CD4-positive, alpha-beta T cell treated with Interleukin-15 for 4 hours (primary cell): ENCODE measurements at regions not wholly inside any gene's neighbourhood (a gene's known extent, or its start where the extent isn't known, plus 50 kb on each side); places are given as distances from the start of the nearest gene placed in this dataset.

ENCODE experiments used
- DNase-seq: peaks from one replicate; pipeline ENCODE4 v3.0.0-alpha.2; 2020; ENCODE audit warnings: low spot score

DNA sequence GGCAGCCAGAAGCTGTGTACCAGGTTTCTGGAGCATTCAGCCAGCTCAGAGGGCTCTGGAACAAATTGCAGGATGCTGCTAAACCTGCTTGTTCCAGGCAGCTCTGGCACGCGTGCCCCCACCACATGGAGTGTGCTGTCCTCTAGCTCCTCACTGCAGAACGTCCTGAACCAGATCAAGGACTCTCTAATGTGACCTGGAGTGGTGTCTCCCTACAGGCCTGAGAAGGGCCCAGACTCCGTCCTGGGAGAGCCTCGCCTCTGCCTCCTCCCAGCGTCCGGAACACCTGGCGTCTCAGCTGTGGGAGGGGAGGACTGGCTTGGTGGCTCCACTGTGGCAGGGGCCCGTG is 115.6 kb upstream of the GPC1 start:
- no peak for DNase-seq

DNA sequence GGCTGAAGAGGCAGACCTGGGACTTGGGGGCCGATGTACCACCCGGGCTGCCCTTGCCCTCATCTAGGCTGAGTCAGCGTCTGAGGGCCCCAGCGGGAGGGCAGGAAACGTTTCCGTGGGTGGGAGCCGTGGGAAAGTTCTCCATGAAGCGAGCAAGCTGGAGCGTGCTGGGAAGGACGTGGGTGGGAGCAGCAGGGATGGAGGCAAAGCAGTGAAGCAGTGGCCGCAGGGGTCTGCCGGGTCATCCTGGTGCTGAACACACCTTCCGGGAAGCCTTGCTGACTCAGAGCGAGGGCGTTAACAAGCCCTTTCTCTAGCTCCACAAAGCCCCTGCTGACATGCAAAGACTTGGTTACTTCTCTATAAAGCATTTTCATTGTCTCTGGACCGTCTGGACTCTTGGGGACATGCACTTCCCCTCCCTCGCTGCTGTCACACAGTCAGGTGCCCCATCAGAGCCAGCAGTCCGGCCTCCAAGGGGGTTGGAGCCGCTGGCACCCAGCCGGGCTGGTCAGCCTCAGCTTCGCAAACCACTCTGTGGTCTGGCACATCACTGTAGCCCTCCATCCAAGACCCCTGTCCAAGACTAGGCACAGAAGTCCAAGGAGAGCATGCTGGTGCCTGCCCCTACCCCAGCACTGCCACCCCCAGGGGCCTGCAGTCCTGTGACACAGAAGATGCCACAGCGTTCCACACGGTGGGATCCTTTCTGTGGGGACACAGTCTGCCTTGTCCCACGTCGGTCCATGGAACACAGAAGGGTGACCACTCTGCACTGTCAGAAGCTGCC is 115.1 kb upstream of the GPC1 start:
- DNase-seq: no peak

DNA sequence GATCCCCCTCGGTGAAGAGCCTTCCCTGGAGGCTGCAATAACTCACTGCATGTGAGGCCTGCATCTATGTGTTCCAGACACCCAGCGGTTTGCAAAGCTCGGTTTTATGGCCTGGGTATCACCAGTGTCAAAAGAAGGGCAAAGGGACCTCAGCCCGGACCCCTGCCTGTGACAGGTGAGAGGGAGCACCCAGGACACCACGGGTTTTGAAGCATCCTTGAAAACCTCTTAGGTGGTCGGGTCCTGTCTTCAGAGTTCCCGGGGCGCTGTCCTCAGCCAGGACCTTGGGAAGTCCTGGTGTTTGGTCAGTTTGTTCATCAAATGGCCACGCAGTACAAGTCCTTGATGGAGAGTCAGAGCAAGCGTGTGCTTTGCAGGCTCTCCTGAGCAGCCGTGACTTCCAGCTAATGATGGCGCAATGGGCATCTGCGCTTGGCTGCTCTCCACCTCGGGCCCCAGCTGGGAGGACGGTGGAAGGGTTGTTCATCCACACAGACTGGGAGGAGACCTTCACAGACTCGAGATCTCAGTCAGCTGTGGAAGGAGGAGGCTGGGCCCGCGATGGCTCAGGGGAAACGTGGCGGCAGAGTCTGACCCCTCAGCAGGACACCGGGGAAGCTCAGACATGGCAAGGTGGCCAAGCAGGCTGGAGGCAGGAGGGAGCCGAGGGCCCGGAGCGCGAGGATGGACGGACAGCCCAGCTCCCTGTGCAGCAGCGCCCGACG is 113.1 kb upstream of the GPC1 start:
- DNase-seq: no peak

DNA sequence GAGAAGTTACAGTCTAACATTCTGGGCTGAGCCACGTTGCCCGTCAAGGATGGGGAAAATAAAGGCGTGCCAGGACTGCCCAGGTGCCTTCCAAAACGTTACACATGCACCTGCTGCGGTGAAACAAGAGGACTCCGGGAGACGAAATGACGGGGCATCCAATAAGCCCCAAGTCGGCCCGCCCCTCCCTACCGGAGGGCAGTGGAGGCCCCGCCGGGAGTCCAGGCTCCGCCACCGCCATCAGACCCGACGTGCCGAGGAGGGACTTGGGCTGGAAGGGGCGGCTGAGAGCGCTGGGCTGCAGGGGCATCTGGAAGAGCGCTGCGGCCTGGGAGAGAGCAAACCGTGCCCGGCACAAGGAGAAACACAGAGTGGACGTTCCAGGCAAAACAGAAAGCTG is 112.5 kb upstream of the GPC1 start:
- DNase-seq: no peak

DNA sequence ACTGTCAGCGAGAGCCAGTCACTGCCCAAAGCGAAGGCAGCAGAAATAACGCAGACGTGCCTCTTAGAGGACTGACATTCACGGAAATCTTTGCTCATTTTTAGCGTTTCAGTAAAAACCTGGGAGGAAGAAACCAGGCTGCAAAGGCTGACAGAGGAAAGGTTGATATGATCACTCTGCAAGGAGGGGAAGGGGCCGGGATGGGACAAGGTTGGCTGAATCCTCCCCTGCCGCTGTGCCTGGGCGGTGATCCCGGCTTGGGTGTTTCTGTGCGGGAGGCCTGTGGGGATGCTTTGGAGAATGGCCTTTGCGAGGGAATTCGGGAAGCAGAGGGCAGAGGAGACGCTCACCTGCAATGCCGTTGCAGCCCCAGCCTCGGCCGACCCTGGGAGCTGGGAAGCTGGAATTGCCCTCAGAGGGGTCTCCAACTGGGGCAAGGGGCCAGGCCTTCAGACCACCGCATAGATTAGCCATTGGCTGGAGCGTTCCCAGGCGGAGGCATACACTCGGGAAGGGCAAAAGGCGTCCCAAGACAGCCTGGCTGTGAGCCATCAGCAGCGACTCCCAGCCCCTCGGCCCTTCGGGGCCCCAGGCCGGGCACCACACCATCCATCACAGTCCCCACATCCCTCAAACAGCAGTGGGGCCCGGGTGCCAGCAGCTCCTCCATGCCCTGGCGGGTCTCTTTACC is 111.7 kb upstream of the GPC1 start:
- no peak for DNase-seq

DNA sequence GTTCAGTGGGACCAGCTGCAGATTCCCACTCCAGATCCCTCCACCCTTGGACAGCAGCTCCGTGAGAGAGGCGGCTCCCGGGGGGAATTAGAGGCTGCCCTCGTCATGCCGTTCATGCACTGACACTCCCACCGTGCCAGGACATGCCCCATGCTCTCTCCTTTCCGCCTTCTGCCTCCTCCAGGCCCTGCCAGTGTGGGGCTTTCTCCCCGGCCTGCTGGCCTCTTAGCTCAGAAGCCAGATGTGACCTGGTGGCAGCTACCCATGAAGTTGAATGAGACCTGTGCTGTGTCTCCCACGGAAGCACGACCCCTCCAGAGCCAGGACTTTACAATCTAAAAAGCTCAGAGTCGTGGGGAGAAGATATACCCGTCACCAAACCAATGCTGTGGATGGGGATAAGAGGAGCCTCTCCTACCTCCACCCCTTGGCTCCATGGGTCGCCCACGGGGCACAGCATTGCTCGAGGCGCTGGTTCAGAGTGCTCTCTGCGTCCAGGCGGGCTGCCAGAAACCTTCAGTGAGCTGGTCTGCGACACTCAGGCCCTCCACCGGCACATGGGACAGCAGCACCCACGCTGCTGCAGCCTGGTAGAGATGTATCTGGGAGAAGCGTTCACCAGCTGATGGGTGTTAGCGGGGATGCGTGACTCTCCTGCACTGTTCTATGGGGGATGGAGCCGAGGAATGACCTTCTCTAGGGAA is 111.0 kb upstream of the GPC1 start:
- DNase-seq: no peak

DNA sequence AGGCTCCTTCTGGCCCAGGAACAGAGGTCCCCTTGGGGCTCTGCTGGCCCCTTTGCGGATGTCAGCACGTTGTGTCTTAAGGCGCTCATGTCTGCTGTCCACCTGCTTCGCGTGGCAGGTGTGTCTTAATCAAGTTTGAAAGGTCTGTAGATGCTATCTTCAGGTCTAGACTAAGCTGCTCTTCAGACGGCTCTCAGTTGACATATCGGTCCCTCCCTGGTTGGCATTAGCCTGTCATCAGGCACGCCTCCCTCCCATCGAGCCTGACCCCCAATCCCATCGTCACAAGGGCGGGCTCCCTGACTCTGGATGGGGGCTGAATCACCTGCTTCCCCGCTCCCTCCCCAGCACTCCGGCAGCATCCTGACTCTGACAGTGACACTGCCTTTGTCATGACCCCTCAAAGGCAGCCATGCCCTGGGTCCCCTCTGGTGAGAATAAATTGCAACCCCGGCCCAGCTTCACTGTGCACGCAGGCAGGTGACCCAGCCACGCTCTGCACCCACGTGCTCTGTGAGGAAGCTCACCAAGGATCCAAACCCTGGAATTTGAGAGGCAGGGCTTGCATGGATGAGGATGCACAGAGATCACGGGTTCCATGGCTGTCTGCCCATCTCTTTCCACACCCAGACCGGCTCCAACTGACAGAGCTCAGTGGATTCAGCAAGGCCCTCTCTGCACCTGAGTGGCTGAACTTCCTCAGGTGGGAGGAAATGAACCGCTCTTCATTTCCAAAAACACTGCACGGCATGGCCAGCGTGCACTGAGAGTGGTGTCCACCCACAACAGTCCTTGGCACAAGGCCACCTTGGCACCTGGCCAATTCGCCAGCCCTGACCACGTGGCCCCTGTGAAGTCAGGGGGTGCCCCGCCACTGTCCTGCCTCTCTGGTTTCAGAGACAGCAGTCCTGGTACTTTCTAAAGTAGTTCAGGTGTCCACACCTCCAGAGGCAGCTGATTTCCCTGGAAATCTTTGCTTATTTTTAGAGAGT is 110.2 kb upstream of the GPC1 start:
- no peak for DNase-seq

DNA sequence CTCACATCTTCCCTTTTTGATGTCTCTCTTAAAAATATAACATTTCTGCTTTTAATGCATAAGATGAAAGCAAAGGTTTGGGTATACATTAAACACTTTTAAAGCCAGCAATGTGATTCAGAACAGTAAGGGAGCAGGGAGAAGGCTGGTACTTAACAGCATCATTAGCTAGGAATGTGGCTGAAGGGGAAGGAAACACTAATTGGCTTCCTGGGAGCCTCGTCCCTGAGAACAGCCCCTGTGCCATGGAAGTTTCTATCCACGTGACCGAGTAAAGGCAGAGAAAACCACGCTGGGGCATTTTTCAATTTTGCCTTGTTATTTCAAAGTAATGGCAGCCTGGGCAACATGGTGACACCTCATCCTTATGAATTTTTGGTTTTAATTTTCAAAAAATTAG is 109.2 kb upstream of the GPC1 start:
- DNase-seq: no peak

DNA sequence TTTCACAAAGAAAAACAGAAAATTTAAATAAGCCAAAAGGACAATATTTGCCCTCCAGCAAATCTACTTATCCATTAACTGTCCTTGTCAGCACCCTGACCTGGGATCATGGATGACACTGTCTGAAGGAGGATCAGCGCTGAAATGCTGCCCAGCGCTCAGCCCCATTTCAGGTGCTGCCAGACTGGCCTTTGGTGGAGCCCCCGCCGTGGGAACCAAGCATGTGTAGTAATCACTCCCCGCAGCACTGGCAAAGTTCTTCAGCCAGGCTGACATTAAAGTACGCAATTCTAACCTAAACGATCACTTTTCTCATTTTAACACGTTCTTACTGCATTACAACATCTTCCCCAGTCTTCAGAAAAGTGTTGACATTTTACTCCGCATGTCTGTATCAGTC is 108.6 kb upstream of the GPC1 start:
- no peak for DNase-seq

DNA sequence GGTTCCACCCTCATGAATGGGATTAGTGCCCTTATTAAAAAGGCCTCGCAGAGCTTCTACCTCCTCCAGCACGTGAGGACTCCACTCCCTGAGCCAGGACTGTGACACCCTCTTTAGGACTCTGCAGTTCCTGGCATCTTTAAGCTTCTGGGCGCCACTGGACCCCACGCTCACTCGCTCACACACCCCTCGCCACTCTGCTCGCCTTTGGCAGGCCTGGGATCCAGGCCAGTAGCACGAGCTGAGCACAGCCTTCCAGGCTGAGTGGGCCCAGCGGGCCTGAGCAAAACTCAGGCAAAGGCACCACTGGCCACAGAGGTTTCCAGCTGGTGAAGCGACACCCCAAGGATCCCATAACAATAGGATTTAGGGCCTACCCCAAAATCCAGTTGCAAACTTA is 107.9 kb upstream of the GPC1 start:
- DNase-seq: no peak

DNA sequence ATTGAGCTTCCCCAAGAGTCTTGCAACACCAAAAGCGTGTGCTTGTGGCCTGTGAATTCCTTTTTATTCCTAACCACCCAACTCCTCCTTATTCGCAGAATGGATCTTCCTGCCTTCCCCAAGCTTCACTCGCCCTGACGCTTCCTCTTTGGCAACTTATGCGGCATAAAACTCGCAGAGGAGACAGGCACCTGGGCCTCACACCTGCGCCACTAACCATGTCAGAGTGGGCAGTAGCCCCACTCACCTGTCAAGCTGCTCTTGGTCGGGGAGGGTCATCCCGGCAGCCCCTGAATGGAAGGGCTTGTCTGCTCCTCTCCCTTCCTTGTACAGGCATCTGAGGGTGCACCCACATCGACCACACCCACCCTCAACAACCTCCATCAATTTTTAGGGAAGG is 106.9 kb upstream of the GPC1 start:
- no peak for DNase-seq

DNA sequence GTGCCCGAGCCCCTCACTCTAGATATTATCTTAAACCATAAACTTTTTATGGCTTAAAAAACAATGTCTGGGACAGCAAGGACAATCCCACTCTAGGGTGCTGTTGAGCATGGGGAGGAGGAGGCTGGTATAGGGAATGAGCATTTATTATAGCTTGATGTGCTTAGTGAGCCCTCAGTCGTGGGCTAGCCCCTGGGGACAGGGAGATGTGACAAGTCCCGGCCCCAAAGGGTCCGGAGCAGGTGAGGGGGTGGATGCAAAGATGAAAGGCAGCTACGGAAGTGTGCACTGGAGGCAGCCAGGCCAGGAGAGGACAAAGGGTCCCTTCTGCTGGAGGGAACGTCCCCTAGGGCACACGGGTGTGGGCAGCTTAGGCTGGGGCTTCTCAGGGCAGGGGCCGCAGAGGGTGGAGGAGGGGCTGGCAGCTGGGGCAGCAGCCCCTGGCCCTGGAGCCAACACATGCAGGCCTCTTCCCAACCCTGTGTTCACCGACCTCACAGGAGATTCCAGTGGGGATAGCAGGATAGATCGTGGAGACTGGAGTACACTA is 106.3 kb upstream of the GPC1 start:
- DNase-seq: no peak

DNA sequence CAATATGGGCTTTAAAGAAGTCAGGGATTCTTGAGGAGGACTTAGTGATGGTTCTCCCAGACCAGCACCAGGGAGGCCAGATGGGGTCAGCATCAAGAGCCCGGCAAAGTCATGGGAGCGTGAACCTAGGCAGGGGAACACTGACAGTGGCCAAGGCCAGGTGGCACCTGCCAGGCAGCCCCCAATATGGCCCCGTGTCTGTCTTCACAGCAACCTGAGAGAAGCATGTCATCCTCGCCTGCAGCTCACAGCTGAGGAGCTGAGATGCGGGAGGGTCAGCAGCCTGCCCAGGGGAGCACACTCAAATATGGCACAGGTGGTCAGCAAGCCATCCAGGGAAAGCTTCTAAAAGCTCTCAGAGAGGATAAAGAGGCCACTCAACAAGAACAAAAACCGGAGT is 105.7 kb upstream of the GPC1 start:
- no peak for DNase-seq

DNA sequence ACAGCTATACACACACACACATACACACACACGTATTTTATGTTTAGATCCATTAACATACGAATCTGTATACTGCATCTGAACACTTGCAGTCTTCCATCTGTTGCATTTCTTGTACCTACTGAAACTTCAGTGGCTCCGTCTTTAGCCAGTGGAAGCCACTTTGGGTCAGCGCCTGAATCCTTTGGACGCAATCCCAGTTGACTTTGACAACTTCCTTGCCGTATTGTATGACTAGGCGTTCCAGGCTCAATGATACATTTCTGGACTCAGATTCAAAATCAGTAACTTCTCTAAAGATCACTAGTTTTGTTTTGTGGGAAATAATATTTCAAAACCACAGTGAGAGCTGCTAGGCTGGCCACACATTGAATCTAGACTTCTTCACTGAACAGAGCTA is 101.5 kb upstream of the GPC1 start:
- no peak for DNase-seq

DNA sequence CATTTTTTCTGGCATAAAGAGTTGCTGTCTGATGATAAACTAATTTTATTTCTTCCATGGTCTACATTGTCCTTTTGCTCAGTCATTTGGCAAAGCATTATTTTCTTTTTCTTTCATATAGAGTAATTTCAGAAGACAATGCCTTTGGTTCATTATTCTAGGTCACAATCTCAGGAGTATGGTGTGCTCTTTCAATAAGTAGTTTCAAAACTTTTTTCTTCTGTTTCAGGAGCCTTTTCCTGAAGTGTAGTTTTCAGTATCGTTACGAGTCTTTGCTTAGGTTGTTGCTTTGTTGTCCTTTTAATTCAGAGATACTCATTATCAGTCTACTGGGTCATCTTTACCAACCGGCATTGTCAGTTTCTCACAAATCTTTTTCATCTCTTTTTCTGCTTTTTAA is 100.4 kb upstream of the GPC1 start:
- DNase-seq: no peak

DNA sequence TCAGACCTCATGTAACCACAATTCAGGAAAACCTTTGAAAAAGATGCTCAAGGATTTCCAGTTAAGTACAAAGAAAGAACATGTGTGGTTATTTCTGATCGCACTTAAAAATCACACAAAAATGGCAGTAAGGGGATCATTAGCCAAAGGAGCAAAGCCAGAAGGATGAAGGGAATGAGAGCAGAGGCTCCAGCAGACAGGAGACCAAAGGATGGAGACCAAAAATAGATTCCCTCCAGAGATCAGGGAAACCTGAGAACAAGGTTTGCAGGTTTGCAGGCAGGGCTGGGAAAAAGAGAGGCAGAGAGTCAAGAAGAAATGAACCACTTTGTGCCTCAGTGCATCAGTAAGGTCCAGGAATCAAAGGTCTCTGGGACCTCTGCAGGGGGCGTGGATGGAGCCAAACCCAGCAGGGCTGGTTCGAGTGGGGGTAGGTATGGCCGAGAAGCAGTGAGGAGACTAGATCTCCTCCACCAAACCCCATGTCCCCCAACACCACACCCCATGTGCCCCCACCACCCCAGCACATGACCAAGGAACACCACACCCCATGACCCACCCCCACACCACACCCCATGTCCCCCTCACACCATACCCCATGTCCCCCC is 98.5 kb upstream of the GPC1 start:
- no peak for DNase-seq

DNA sequence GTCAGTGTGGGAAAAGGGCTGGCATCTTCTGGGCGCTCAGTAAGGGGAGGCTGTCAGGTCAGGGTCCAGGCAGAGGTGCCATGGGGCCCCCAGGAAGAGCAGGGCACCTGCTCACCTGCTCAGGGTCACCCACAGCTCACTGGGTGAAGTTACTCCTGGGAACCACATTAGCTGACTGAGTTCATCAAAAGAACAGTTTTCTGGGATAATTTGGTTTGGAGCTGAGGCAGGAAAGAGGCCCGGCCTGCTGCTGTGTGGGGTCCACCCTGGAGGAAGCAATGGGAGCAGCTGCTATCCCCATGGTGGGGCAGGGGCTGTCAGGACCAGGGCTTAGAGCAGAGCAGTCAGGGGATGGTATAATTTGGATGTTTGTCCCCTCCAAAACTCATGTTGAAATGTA is 97.2 kb upstream of the GPC1 start:
- DNase-seq: no peak

DNA sequence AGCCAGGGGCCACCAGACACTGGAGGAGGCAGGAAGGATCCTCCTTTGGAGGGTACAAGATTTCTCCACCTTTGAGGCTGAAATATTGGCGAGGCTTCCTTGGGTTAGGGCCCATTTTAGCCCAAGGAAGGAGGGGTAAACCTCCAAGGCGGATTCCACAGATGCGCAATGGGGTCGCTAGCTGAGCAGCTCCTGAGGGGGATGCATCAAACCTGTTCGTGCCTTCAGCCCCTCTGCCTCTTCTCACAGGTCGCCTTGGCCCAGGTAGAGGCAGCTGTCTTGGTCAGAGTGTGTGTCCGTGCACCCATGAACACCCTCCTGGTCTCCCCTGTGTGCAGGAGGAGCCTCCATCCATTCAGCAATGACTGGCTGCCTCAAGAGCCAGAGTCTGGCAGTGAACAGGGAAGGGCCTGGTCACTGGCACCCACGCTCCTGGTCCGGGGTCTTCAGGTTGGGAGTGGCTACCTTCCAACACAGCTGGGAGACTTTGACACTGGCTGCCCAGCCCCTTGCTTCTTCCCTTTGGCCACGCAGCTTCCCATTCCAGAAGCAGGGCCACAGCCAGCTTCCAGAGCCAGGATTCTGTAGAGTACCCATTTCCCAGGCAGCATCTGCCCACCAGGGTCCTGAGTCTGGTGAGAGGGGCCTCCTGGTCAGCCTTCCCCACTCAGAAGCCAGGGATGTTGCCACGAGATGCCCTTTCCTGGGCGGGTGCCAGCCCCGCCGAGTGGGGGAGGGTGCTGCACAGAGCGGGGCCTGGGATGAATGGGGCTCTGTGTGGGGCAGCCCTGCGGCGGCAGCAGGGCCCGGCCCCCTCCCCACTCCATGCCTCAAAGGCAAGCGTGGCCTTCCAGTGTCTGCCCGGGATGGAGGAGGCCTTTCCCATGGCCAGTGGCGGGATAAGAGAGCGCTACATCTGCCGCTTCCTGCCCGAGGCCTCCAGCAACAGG is 95.8 kb upstream of the GPC1 start:
- DNase-seq: no peak

DNA sequence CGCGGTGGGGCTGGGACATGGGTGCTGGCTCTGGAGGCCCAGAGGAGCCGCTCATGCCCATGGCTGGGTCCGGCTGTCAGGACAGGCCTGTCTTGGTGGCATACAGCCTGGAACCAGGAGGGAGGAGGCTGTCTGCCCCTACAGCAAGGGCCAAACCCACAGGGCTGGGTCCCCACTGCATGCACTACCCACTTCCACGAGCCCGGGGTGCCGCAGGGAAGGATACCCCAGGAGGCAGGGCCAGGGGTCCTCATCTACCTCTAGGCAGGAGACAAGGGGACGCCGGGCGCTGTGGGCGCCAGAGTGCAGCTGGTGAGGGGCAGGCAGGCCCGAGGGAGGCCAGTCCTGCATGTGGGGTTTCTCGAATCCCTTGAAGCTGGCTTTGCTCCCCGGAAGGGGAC is 95.1 kb upstream of the GPC1 start:
- no peak for DNase-seq

DNA sequence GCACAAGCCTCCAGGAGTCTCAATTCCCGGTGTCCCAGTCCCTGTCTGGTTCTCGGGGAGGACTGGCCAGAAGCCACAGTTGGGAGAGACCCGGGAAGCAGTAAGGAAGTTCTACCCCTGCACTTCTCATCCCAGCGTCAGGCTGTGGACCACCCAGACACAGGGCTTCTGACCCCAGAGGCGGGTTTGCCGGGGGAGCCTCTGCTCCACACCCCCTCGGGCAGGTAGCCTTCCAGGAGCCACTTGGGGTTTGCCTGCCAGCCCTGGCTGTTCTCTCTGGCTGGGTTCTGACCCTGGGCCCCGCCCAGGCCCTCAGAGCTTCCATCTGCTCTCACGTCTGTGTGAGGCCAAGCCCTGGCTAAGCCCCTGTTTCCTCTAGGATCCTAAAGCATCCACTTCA is 94.4 kb upstream of the GPC1 start:
- DNase-seq: no peak
